Epithelial cell of esophagus (primary cell): ENCODE measurements at regions not wholly inside any gene's neighbourhood (a gene's known extent, or its start where the extent isn't known, plus 50 kb on each side); places are given as distances from the start of the nearest gene placed in this dataset.
"Not testable (repeated sequence)": the region's sequence is repeated elsewhere in the genome, so short reads cannot be mapped to it uniquely, and the experiment has no call there.

Experiments used
- DNase-seq: peaks from one replicate; pipeline ENCODE4 v3.0.0; 2010; ENCODE audit warnings: low read depth
- H3K4me3 ChIP-seq: 2 replicates; pipeline ENCODE4 v1.5.1; 2011; ENCODE audit warnings: mild to moderate bottlenecking, low read length, control low read depth
- CTCF ChIP-seq: IDR thresholded peaks from 2 replicates; pipeline ENCODE4 v1.5.1; 2011; ENCODE audit warnings: low read depth, mild to moderate bottlenecking, low read length, control low read depth, inconsistent platforms; ENCODE audit not compliant: insufficient read depth; ENCODE audit errors: missing control alignments

- no peak for DNase-seq
- H3K4me3 ChIP-seq, result no peak overlapping the region
- no peak for TF ChIP-seq CTCF
Measured at GRCh38 chr3:27560484-27561056, 76.4 kb upstream of the SLC4A7 start.

- peak; percentile 71 for DNase-seq
- no peak for TF ChIP-seq CTCF
- H3K4me3 ChIP-seq, result no peak overlapping the region
Measured at GRCh38 chr3:27559835-27560234, 75.7 kb upstream of the SLC4A7 start.

- no peak for DNase-seq
Measured at GRCh38 chr3:27559381-27559780, 75.2 kb upstream of the SLC4A7 start.

GRCh38 chr3:27557411-27557810 is 73.2 kb upstream of the SLC4A7 start:
- TF ChIP-seq CTCF, result no peak
- H3K4me3 ChIP-seq, result no peak overlapping the region
- no peak for DNase-seq

More at GRCh38 chr3:27559381-27559780, 75.2 kb upstream of the SLC4A7 start:
- TF ChIP-seq CTCF, result no peak
- H3K4me3 ChIP-seq, result no peak overlapping the region

GRCh38 chr3:27556887-27557286 is 72.7 kb upstream of the SLC4A7 start:
- DNase-seq, result no peak
- TF ChIP-seq CTCF, result no peak
- H3K4me3 ChIP-seq, result no peak overlapping the region

- no peak for TF ChIP-seq CTCF
- no peak for DNase-seq
- H3K4me3 ChIP-seq, result no peak overlapping the region
Measured at GRCh38 chr3:27554706-27555105, 70.5 kb upstream of the SLC4A7 start.

- TF ChIP-seq CTCF, result no peak
- DNase-seq, result no peak
Measured at GRCh38 chr3:27553886-27554540, 69.8 kb upstream of the SLC4A7 start.

GRCh38 chr3:27552708-27553107 is 68.5 kb upstream of the SLC4A7 start:
- H3K4me3 ChIP-seq, result not testable (repeated sequence)
- DNase-seq, result peak; percentile 66

More at GRCh38 chr3:27553886-27554540, 69.8 kb upstream of the SLC4A7 start:
- no peak overlapping the region for H3K4me3 ChIP-seq

- H3K4me3 ChIP-seq, DNase-seq: not testable (repeated sequence)
Measured at GRCh38 chr3:27551413-27551812, 67.2 kb upstream of the SLC4A7 start.
